Ovary (tissue), 3 donors: ENCODE measurements at regions not wholly inside any gene's neighbourhood (a gene's known extent, or its start where the extent isn't known, plus 50 kb on each side); places are given as distances from the start of the nearest gene placed in this dataset.

Source experiments
- POLR2A ChIP-seq: fragments of 450-650 bp; IDR thresholded peaks from one replicate; pipeline ENCODE4 v1.6.1; 2017; ENCODE audit warnings: antibody characterized with exemption, mild to moderate bottlenecking, moderate library complexity
- TF ChIP-seq, protein P1 (sequence below), 3 donors: fragments of 450-650 bp in 2 of 3; fragments of 200-600 bp in 1 of 3; IDR thresholded peaks; one replicate each; pipeline versions ENCODE4 v1.5.1 to v1.8.0; 2016 to 2022; ENCODE audit warnings: antibody characterized with exemption in 3 of 3, mild to moderate bottlenecking in 1 of 3
- donor health status: DM: no; HTN: no; CAD: no.

DNA sequence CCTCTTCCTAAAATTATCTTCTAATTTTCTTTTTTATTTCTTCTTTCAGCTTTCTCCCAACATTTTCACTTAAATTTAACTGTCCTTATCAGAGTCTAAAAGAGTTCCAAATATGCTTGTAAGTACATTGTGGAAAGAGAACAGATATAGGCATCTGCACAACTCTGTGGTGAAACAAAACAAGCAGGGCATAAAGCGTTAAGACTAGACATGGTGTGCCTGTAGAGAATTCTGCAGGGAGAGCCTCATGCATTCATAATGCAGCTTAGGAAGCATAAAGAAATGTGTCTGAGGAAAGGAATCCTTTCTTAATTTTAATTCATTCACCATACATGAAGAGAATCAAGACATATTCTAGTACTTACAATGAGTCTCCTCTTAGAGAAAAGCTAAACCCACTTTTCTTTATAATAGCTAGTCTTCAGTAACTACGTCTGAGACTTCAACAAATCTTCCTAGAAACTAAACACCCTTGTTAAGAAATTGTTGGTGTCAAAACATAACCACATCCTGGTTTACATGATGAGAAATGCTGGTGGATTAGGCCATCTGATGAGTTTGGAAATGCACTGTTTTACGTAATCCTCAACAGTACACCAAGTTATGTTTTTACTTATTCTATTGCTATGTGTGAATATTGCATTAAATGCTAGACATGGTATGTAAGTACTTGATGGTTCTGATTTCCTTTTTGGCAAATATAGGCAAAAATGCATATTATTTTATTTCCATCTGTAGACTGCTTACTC lies 307.8 kb upstream of the GIMD1 start:
- TF ChIP-seq, protein P1, sequence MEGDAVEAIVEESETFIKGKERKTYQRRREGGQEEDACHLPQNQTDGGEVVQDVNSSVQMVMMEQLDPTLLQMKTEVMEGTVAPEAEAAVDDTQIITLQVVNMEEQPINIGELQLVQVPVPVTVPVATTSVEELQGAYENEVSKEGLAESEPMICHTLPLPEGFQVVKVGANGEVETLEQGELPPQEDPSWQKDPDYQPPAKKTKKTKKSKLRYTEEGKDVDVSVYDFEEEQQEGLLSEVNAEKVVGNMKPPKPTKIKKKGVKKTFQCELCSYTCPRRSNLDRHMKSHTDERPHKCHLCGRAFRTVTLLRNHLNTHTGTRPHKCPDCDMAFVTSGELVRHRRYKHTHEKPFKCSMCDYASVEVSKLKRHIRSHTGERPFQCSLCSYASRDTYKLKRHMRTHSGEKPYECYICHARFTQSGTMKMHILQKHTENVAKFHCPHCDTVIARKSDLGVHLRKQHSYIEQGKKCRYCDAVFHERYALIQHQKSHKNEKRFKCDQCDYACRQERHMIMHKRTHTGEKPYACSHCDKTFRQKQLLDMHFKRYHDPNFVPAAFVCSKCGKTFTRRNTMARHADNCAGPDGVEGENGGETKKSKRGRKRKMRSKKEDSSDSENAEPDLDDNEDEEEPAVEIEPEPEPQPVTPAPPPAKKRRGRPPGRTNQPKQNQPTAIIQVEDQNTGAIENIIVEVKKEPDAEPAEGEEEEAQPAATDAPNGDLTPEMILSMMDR (IDR thresholded peaks at IDR 0.05): no peak
- no peak for TF ChIP-seq POLR2A
